ENCODE measurements at regions not wholly inside any gene's neighbourhood (a gene's known extent, or its start where the extent isn't known, plus 50 kb on each side); places are given as distances from the start of the nearest gene placed in this dataset.

GRCh38 chr9:105062222-105062855, 134.4 kb upstream of the ABCA1 start:
- DNase-seq (ENCODE audit: low read depth in 1 of 2, low spot score in 1 of 2) = no peak

- DNase-seq (ENCODE audit: low read depth in 1 of 2, low spot score in 1 of 2) = no peak
Observed at GRCh38 chr9:105064248-105065097, 136.5 kb upstream of the ABCA1 start.

DNA sequence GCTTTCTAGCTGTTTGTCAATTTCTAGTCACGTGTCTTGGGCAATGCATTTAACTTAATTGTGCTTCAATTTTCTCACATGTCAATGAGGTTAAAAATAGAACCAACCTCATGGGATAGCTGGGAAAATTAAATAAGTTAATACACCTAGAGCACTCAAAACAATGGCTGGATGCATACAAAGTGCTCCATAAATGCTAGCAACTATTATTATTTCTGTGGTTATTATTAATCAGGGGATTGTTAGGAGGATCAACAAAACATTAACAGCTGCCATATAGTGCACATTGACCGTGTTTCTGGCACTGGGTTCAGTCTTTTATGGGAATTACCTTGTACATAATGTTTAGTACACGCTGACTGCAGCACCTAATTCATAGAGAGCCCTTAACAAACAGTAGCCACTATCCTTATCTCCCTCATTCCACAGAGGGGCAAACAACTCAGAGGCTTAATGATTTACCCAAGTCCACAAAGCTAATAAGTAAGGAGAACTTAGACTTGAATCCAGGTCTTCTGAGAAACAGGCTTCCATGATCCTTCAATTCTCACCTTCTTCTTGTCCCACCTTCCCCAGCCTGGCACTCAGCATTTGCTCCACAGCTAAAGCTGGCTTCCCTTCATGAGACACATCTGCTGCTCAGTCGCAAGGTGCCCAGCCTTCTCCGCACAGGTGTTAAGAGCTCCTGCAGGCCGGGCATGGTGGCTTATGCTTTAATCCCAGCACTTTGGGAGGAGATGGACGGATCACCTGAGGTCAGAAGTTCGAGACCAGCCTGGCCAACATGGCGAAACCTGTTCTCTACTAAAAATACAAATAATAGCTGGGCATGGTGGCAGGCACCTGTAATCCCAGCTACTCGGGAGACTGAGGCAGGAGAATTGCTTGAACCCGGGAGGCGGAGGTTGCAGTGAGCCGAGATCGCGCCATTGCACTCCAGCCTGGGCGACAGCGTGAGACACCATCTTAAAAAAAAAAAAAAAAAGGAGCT, 137.4 kb upstream of the ABCA1 start:
- no peak for DNase-seq (ENCODE audit: low read depth in 1 of 2, low spot score in 1 of 2)

DNA sequence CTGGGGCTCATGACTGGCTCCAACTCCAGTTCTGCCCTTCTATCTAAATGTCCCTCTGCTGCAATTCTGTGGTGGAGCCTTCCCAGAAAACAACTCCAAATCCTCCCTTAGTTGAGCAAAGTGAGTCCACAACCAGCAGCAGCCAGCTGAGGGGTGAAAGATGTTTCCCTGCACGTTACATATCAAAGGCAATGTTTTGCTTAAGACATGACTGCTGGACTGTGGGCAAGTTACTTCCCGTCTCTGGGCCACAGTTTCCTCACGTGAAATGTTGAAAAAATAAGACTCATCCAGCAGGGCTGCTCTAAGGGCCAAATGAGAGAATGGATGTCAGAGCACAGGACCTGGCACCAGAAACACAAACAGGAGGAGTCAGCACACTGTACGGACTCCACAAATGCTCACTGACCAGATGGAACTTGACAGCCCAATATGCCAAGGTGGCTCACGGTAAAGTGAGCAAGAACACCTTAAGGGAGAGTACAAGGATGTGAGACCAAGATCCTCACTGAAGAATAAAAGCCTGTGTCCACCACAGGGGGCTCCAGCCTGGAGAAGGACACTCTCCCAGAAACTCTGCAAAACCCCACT, 138.4 kb upstream of the ABCA1 start:
- DNase-seq (ENCODE audit: low read depth in 1 of 2, low spot score in 1 of 2) = no peak

DNA sequence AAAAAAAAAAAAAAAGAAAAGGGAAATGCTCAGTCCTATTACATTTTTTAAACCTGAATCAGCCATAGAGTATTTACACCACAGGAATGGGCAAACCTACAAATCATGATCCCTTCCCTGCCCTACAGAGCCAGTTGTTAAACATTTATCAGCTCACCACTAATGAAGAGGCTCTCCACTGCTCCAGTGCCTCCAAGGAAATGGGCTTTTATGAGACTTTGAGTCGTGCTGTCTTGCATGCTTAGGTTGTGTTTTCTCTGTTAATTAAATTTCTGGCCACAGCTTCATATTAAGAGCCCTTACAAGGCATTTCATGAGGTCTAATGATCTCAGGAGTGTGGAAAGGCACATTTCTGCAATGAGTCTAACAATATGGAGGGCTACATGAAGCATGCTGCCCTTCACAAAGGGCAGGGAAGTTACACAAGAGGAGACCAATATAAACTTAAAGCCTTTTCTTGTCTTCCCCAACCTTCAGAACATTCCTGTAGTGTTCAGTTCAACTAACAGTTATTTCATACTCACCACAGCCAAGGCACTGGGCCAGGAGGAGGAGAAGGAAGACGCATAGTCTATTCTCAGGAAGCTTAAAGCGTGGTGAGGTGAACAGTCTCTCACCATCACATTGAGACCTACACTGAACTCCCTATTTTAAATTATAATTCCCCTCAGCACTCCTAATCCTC, 140.1 kb upstream of the ABCA1 start:
- no peak for DNase-seq (ENCODE audit: low read depth in 1 of 2, low spot score in 1 of 2)

DNA sequence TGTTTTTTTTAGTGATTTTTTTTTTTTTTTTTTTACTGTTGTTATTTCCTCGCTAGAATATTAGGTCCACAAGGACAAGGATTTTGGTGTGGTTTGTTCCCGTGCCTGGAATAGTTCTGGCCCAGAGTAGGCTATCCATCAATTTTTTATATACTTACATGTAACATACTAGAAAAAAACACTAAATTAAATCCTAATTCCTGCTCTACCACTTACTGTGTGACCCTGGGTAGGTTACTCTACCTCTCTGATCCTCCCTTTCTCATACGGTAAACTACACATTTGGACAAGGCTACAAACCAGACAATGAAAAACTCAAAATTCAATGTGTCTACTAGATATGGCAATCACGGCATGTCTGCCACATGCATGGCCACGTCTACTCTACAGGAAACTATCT, 141.3 kb upstream of the ABCA1 start:
- DNase-seq (ENCODE audit: low read depth in 1 of 2, low spot score in 1 of 2) = no peak

DNA sequence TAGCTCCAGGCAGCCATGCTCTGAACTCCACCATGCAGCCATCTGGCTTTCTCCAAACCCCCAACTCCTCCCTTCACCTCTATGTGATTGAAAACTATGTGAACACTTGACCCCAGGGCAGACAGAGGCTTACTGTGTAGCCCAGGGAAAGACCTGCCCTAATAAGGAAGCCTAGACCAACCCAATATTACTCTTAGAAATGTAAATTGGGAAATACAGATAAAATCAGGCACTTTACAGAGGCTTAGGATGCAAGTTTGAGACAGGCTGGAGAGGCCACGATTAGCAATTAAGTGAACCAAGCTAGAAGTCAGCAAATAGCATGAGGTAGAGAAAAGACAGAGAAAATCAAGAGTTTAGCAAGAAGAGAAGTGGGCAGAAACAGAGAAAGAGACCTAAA, 141.7 kb upstream of the ABCA1 start:
- DNase-seq (ENCODE audit: low read depth in 1 of 2, low spot score in 1 of 2) = no peak

DNA sequence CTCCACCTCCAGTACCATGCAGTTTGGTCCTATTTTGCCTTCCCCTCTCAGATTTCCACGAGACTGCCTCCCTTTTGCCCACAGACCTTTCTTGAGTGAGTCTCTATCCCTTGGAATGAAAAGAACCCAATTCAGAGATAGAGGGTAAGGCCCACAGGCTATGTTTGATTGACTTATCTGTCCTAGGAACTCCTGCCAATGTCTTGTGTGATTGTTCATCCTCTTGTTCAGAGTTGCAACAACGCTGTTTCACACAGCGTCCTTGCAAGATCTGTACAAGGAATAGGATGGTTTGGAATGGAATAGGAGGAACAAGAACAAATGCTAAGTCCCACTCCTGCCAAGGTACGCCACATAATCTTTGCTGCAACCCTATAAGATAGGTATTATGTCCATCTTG, 142.2 kb upstream of the ABCA1 start:
- DNase-seq (ENCODE audit: low read depth in 1 of 2, low spot score in 1 of 2) = no peak

DNA sequence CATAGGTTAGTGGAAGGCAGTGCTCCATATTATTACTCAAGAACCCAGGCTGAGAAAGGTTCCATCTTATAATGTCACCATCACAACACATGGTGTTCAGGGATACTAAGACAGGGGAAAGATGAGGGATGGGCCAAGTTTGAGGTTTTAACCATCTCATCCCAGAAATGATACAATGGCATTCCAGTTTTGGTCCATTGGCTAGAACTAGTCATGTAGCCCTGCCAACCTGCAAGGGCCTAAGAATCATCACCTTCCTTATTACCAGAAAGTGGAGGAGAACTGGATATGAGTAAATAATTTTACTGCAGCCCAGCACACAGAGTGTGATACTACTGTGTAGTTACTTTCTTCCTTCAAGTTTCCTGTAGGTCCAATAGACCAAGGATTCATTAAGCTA, 144.5 kb upstream of the ABCA1 start:
- no peak for DNase-seq (ENCODE audit: low read depth in 1 of 2, low spot score in 1 of 2)

- no peak for DNase-seq (ENCODE audit: low read depth in 1 of 2, low spot score in 1 of 2)
Observed at GRCh38 chr9:105073147-105073546, 145.2 kb upstream of the ABCA1 start.

GRCh38 chr9:105074491-105074890, 146.5 kb upstream of the ABCA1 start:
- DNase-seq (ENCODE audit: low read depth in 1 of 2, low spot score in 1 of 2) = no peak

DNA sequence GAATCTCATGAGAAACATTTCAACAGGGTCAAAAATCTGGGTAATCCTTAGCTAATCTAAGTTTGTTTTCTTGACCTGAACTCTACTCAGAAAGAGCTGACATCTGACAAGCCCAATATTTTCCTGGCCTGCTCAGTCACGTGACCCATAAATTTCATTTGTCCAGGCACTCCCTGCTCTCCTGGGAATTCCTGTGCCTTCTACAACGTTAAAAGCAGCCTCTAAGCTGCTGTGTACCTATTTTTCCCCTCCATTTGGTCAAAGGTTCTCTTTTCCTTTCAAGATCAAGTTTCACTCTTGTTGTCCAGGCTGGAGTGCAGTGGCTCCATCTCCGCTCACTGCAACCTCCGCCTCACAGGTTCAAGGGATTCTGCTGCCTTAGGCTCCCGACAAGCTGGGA, 148.8 kb upstream of the ABCA1 start:
- no peak for DNase-seq (ENCODE audit: low read depth in 1 of 2, low spot score in 1 of 2)

DNA sequence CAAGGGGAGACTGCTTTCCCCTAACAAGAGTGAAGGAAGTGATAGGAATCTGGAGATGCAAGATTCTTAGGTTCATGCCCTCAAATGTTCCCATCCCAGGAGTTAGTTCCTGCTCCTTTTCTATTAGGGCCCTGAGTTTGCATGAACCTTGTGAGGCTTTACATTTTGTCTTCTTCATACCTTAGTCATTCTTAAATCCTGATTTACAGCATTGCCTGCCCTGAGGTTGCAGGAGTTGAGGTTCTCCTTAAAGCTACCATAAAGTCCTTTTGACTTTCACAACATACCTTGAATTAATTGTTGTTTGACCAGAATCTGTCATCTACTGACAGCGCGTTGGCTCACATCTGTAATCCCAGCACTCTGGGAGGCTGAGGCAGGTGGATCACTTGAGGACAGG, 151.5 kb upstream of the ABCA1 start:
- no peak for DNase-seq (ENCODE audit: low read depth in 1 of 2, low spot score in 1 of 2)

GRCh38 chr9:105082843-105083242, 154.9 kb upstream of the ABCA1 start:
- no peak for DNase-seq (ENCODE audit: low read depth in 1 of 2, low spot score in 1 of 2)

GRCh38 chr9:105083256-105083655, 155.3 kb upstream of the ABCA1 start:
- no peak for DNase-seq (ENCODE audit: low read depth in 1 of 2, low spot score in 1 of 2)

DNA sequence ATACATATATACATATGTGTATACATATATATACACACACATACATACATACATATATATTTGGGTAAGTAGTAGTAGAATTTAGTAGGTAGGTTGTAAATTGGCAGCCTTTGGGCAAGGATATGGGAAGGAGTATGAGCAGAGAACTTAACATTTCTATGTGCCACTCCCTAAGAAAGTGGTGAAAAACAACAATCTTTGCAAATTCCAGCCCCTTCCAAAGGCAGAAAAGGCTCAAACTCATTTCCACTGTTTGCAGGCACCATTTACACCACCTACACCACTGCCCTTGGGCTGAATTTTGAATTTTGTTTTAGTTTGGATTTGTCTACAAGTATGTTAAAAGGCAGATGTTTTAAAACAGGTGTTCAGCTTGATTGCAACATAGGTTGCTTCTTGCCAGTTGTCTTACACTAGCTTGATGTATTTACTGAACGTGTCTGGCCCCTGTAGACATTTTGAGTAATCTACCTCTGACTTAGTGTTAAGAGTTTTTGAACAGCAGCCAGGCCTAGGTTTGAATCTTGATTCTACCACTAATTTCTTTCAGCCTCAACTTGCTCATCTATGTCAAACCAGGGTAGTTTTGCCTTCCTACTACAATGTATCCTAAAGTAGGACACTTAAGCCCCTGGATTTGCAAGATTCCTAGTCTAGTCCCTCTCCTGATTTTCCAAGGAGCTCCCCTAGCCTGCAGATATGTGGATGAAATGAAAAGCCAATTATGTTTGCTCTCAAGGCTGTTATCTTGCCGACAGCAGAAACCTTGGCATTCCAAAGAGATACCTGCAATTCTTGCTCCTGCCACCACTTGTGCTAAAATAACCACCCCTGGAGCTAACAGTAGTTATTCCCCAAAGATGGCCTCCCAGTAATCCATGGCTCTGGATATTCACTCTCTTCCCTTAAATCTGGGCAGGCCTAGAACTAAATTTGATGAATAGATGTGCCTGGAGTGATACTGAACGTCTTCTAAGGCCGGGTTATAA, 156.2 kb upstream of the SLC44A1 start:
- no peak for DNase-seq (ENCODE audit: low read depth in 1 of 2, low spot score in 1 of 2)

GRCh38 chr9:105089874-105090273, 154.6 kb upstream of the SLC44A1 start:
- DNase-seq (ENCODE audit: low read depth in 1 of 2, low spot score in 1 of 2) = no peak

- no peak for DNase-seq (ENCODE audit: low read depth in 1 of 2, low spot score in 1 of 2)
Observed at GRCh38 chr9:105091004-105091640, 153.3 kb upstream of the SLC44A1 start.

GRCh38 chr9:105093685-105094084, 150.8 kb upstream of the SLC44A1 start:
- no peak for DNase-seq (ENCODE audit: low read depth in 1 of 2, low spot score in 1 of 2)

Measured in activated CD4-positive, alpha-beta T cell treated with anti-CD3 and anti-CD28 coated beads, Interleukin-2, amount 50 U/mL, for 24 hours (primary cell).